ENCODE measurements at regions not wholly inside any gene's neighbourhood (a gene's known extent, or its start where the extent isn't known, plus 50 kb on each side); places are given as distances from the start of the nearest gene placed in this dataset.

- TF ChIP-seq CTCF (IDR thresholded peaks at IDR 0.05): no peak
- no peak for TF ChIP-seq POLR2A (IDR thresholded peaks at IDR 0.05)
- no peak for TF ChIP-seq POLR2AphosphoS5 (IDR thresholded peaks at IDR 0.05; ENCODE audit: insufficient read depth in 1 of 2, low read depth in 1 of 2)
These were observed 530.8 kb downstream of the ADCYAP1 start for GRCh38 chr18:1435487-1435886.
